HG02981 (cell line): ENCODE measurements at regions not wholly inside any gene's neighbourhood (a gene's known extent, or its start where the extent isn't known, plus 50 kb on each side); places are given as distances from the start of the nearest gene placed in this dataset.

ENCODE experiments used
- ATAC-seq: cut with Tn5 transposase; IDR thresholded peaks from one replicate; pipeline ENCODE4 v1.9.1; 2021; ENCODE audit warnings: mild to moderate bottlenecking, moderate library complexity; ENCODE audit not compliant: unreplicated experiment

GRCh38 chr9:10961883-10962282, 349.1 kb upstream of the PTPRD start:
- no peak for ATAC-seq

DNA sequence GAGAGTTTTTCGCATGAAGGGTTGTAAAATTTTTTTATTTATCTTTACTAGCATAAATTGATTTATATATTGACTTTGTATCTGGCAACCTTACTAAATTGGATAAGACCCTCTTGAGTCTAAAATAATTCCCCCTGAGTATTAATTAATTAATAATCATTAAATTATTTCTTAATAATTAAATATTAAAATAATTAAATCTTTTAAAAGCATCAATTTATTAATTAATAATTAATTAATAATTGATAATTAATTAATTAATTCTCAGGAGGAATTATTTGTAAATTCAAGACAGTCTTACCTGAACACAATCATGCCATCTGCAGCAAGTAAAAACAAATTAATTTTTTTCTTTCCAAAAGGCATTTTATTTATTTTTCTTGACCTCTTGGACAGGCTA, 370.4 kb upstream of the PTPRD start:
- no peak for ATAC-seq

GRCh38 chr9:10999646-11000045, 386.8 kb upstream of the PTPRD start:
- ATAC-seq, result no peak

DNA sequence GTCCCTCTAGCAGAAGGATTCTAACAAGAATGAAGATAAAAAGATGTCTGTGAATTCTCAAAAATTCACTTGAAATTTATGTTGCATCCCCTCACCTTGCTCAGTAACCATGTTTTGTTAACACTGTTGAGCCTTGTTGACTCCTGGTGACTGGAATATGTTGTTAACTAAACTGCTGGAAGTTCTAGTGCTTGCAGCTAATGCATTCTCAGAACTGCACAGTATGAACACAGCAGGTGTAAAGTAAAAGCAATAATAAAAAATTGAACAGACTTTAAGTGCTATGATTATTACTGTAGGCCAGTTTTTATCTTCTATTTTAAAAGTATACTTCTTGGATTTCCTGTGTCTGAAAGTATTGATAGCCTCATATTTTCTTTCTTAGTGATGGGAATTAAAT, 388.7 kb upstream of the PTPRD start:
- no peak for ATAC-seq

DNA sequence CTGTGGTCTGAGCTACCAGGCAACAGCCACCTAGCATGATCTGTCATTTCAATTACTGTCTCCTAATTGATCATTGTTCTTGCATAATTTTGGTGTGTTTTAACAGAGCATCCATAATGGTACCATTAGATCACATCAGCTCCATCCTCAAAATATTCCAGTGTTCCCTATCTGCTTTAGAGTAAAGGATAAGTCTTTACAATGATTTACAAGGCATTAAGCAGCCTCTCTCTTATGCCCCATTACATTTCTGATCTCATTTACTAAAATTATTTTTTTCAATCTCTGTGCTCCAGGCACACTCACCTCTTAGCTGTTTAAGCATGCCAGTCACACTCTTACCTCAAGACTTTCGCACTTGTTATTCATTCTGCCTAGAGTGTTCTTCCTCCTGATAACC, 389.9 kb upstream of the PTPRD start:
- ATAC-seq, result no peak

DNA sequence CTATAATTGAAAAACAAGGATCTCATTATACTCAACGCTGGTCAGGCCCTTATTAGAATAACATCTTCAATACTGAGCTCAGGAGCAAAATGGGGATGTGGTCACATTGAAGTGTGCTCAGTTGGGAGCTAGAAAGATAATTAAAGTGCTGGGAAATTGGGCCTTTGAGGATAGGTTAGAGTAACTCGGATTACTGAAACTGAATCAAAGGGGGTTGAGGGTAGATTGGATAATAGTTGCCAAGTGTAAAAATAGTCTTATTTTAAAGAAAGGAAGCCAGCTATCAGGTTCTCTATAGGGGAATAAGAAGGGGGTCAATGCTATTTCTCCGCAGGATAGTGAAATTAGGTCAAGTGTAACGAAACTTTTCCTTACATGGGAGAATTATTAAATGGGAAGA, 391.0 kb upstream of the PTPRD start:
- ATAC-seq, result no peak

DNA sequence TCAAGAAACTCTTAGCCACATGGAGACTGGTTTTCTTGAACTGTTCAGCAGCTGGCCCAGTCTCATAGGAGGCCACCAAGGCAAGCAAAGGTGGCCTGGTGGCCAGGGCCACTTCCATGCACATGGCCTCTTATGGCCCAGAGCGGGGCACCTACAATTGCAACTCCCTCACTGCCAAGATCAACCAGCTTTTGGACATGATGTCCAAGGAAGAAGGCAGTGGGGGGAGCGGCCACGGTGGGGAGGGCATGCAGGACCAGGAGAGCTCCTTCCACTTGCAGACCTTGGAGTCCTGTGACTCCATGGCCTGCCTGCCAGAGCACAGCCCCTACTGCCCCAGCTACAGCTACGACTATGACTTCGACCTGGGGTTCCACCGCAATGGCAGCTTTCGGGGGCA, 398.9 kb upstream of the PTPRD start:
- no peak for ATAC-seq

DNA sequence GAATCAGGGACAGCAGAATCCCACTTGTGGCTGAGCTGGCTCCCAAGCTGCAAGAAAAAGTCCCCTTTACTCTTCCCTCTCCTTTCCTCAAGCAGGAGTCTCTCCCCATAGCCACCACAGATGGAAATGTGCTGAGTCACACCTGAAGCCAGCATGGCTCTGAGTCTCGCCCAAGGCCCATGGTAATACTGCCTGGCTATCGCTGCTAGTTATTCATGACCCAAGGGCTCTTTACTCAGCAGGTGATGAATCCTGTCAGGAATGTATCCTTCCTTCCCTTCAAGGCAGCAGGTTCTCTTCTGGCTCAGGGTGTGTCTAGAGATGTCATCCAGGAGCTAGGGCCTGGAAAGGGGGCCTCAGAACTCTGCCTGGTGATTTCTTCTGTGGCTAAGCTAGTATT, 403.3 kb upstream of the PTPRD start:
- ATAC-seq, result no peak

DNA sequence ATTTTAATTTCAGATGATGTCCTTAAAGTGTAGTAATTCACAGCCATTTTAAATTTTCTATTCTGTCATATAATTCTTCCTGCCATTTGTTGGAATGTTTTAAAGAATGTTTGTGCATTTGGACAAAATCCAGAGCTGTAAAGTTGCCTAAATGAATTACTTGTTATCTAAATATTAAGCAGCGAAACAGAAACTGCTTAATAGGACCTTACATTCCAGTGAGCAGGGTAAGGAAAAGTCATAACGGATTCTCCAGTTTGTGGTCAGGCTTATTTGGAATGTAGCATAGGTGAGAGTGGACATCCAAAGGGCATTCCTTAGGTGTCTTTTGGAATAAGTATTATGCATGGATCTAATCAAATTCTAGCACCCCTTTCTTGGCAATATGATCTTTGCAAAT, 410.4 kb upstream of the PTPRD start:
- ATAC-seq, result no peak

DNA sequence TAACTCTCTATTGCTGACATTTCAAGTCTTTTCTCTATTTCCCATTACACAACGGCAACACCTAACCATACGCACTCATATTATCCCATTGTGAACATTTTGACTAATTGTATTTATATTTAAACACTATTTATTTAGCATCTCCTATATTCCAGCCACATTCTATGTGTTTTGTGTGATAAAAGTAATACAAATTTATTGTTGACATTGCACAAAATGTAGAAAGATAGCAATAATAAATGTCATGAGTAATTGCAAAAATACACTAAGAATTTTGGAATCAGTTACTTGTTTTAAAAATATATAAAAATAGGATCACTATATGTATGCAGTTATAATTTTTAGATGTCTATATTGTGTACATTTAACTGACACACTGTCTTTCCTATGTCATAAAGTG, 413.0 kb upstream of the PTPRD start:
- no peak for ATAC-seq

DNA sequence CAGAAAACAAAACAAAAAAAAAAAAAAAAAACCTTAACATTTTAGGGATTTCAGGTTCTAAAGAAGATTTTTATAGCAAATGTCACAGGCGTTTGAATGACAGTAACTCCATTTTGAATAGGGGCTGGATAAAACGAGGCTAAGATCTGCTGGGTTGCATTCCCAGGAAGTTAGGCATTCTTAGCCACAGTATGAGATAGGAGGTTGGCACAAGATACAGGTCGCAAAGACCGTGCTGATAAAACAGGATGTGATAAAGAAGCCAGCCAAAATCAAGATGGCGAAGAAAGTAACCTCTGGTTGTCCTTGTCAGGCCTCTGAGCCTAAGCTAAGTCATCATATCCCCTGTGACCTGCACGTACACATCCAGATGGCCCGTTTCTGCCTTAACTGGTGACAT, 425.6 kb upstream of the PTPRD start:
- ATAC-seq, result no peak

DNA sequence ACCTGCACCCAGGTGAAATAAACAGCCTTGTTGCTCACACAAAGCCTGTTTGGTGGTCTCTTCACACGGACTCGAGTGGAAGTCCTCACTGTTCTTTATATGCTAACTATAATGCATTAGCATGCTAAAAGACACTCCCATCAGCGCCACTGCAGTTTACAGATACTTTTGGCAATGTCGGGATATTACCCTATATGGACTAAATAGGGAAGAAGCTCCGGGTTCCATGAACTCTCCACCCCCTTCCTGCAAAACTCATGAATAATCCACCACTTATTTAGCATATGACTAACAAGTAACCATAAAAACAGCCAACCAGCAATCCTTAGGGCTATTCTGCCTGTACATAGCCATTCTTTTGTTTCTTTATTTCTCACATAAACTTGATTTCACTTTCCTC, 426.2 kb upstream of the PTPRD start:
- ATAC-seq, result no peak

GRCh38 chr9:11045589-11045988, 432.8 kb upstream of the PTPRD start:
- no peak for ATAC-seq

DNA sequence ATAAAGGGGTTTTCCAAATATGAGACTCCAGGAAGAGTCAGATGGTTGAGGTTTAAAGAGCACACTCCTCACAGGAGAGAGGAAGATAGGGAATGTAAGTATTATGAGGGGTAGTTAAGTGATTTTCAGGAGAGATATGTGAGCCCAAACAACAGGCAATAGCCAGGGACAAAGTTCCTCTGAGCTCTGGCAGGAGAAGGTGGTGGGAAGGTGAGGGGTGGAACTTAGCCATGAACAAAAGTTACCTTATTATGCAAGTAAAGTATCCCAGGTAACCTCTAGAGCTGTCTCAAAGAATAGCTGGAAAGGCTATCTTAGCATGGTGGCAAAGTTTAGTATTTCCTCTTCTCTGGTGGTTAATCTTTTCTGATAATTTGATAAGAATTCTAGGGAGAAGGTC, 450.5 kb upstream of the PTPRD start:
- ATAC-seq, result no peak

GRCh38 chr9:11064909-11065308, 452.1 kb upstream of the PTPRD start:
- ATAC-seq, result no peak

DNA sequence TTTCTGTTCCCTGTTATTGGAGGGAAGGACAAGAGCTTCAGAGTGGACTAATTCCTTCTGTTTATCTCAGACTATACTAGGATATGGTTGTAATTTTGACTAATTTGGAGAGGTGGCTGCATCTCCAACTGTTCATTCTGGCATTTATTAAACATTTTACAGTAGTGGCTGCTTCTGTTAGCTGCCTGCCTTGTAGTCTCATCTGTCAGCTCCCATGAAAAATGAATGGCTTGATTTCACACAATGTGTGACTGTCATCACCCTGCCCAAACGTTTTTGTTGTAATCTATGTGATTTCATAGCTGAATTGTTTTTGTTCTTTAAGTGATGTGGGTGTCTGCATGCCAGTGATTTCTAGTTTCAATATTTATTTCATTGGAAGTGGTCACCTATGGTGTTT, 459.4 kb upstream of the PTPRD start:
- no peak for ATAC-seq

DNA sequence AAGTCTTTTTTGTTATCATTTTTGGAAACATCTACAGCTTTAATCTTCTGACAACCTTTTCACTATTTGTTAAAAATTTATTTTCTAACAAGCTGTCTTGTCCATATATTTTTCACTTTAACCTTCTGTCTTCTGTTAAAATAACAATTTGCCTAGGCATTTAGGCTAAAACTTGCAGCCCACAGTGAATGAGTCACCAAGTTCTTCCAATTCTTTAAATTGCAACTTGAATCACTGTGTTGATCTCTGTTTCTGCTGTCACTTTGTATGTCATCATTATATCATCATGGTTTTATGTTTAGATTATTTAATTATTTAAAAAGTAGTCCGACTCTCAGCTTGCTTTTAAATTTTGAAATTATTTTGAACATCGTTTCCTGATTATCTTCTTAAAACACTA, 473.8 kb upstream of the PTPRD start:
- ATAC-seq, result no peak

- ATAC-seq, result no peak
Measured at GRCh38 chr9:11088821-11089374, 476.1 kb upstream of the PTPRD start.

GRCh38 chr9:11092974-11093373, 480.2 kb upstream of the PTPRD start:
- no peak for ATAC-seq

DNA sequence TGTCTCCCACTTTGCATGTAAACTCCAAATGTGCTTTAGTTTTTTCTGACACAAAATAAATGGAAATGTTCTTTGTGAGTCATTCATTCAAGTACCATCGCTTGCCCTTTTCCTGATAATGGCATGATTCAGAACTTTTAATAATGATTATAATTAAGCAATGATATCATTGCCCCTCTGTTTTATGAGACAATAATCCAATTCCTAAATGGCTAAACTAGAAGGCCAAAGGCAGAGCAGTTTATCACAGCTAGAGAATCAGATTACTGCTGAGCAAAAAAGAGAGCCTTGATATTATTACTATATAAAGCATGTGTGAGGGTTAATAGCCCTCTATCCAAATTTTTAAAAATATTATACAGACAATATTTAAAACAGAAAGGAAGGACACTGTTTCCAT, 484.2 kb upstream of the PTPRD start:
- no peak for ATAC-seq

- no peak for ATAC-seq
Measured at GRCh38 chr9:11103525-11103924, 490.7 kb upstream of the PTPRD start.

GRCh38 chr9:11107196-11107595, 494.4 kb upstream of the PTPRD start:
- no peak for ATAC-seq

DNA sequence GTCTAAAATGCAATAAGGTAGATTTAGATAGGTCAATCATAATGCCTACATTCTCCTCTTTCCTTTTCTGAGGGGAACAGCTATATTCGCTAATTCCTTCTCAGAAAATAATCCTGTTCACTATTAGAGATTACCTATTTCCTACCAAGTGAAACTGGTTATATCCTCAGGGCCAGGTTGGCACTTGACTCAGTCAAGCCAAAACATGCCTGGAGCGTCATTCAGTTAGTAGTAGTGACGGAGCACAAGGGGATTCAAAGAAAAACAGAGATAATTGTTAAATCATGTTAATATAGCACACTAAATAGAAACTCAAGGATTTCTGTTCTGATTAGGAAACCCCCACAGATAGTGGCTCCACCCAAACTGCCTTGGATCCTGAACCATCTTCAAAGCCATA, 515.4 kb upstream of the PTPRD start:
- ATAC-seq, result no peak

DNA sequence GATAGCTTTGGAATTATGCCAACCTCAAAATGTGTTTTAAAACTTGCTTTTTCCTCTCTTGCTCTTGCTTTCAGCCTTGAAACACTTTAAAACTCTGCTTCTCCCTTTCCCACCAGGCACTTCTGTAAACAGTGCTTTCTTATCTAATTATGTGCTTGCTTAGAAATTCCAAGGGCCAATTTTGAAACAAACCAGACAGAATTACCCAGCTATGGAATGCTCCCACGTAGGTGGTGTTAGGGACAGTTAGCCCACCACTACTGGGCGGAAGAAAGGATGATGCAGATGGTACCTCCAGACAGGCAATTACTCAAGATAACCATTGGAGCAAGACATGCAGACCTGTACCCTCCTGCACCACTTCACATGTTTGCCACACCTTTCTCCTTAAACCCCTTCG, 523.0 kb upstream of the PTPRD start:
- no peak for ATAC-seq
